B cell (primary cell): ENCODE measurements at regions not wholly inside any gene's neighbourhood (a gene's known extent, or its start where the extent isn't known, plus 50 kb on each side); places are given as distances from the start of the nearest gene placed in this dataset.

Experiments used
- EZH2 ChIP-seq: IDR thresholded peaks from 2 replicates; pipeline ENCODE4 v1.6.1; 2012; ENCODE audit warnings: borderline replicate concordance, low read depth, mild to moderate bottlenecking, moderate library complexity, low read length; ENCODE audit not compliant: insufficient read depth, poor library complexity, severe bottlenecking
- TF ChIP-seq, protein P1 (sequence below): fragments of 200-600 bp; IDR thresholded peaks from one replicate; pipeline ENCODE4 v1.8.0; 2022; ENCODE audit warnings: antibody characterized with exemption, mild to moderate bottlenecking

DNA sequence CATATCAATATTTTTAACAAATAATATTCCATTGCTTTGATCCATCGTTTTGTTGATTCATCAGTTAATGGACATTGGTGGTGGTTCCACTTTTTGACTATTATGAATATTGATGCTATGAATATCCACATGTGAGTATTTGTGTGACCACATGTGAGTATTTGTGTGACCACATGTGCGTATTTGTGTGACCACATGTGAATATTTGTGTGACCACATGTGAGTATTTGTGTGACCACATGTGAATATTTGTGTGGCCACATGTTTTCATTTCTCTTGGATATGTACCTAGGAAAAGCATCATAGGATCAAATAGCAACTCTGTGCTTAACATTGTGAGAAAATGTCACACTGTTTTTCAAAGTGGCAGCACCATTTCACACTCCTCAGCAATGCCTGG lies 433.6 kb upstream of the FRG1 start:
- TF ChIP-seq, protein P1, sequence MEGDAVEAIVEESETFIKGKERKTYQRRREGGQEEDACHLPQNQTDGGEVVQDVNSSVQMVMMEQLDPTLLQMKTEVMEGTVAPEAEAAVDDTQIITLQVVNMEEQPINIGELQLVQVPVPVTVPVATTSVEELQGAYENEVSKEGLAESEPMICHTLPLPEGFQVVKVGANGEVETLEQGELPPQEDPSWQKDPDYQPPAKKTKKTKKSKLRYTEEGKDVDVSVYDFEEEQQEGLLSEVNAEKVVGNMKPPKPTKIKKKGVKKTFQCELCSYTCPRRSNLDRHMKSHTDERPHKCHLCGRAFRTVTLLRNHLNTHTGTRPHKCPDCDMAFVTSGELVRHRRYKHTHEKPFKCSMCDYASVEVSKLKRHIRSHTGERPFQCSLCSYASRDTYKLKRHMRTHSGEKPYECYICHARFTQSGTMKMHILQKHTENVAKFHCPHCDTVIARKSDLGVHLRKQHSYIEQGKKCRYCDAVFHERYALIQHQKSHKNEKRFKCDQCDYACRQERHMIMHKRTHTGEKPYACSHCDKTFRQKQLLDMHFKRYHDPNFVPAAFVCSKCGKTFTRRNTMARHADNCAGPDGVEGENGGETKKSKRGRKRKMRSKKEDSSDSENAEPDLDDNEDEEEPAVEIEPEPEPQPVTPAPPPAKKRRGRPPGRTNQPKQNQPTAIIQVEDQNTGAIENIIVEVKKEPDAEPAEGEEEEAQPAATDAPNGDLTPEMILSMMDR, result no peak
- no peak for TF ChIP-seq EZH2
